Esophagus (tissue), 2 donors: ENCODE measurements at regions not wholly inside any gene's neighbourhood (a gene's known extent, or its start where the extent isn't known, plus 50 kb on each side); places are given as distances from the start of the nearest gene placed in this dataset.

Source experiments
- H3K27ac ChIP-seq, 2 donors: one replicate each; pipeline ENCODE4 v1.5.1; 2013; ENCODE audit warnings: low read depth in 2 of 2, mild to moderate bottlenecking in 2 of 2, inconsistent platforms in 1 of 2, low read length in 1 of 2, moderate library complexity in 1 of 2
- H3K27me3 ChIP-seq, 2 donors: one replicate each; pipeline ENCODE4 v1.6.1; 2013; ENCODE audit warnings: low read length in 2 of 2, control low read depth in 1 of 2, mild to moderate bottlenecking in 1 of 2; ENCODE audit not compliant: insufficient read depth in 2 of 2, control insufficient read depth in 1 of 2
- H3K36me3 ChIP-seq, 2 donors: one replicate each; pipeline ENCODE4 v1.6.1; 2013; ENCODE audit warnings: low read length in 1 of 2; ENCODE audit not compliant: control insufficient read depth in 2 of 2, insufficient read depth in 2 of 2
- H3K4me1 ChIP-seq, 2 donors: one replicate each; pipeline ENCODE4 v1.6.1; 2013; ENCODE audit warnings: low read length in 1 of 2; ENCODE audit not compliant: control insufficient read depth in 2 of 2, insufficient read depth in 2 of 2
- H3K4me3 ChIP-seq, 2 donors: one replicate each; pipeline ENCODE4 v1.5.1; 2013; ENCODE audit warnings: low read length in 2 of 2, mild to moderate bottlenecking in 2 of 2, low read depth in 1 of 2, moderate library complexity in 1 of 2
- H3K9me3 ChIP-seq, 2 donors: one replicate each; pipeline ENCODE4 v1.6.1; 2013; ENCODE audit warnings: mild to moderate bottlenecking in 2 of 2, low read depth in 1 of 2, low read length in 1 of 2, moderate library complexity in 1 of 2; ENCODE audit not compliant: control insufficient read depth in 2 of 2, insufficient read depth in 1 of 2
- WGBS, 2 donors: extraction: QIAGEN DNeasy Blood & Tissue Kit; methylation state at CpG; one replicate each; pipeline ENCODE4 v1.1.7; 2013; 5-methylcytosine and 5-hydroxymethylcytosine counted together
- donor health status: healthy with polysubstance abuse.
- donor health status: Bipolar disorder and iron deficiency.

- no peaks in the 10 kb centered on the region for H3K9me3 ChIP-seq
- no peaks in the 10 kb centered on the region for H3K36me3 ChIP-seq
- no peak overlapping the region for H3K27ac ChIP-seq
- H3K4me1 ChIP-seq = no peaks in the 10 kb centered on the region
- H3K4me3 ChIP-seq = no peak overlapping the region
- no peaks in the 10 kb centered on the region for H3K27me3 ChIP-seq
- 83 to 89% methylated on average over 9 of the region's 9 CpGs for WGBS, 2 donors
Measured at GRCh38 chr22:49142891-49143290, 684.8 kb downstream of the BRD1 start.

- Histone ChIP-seq H3K36me3 (no peaks in the 10 kb centered on the region), H3K27me3 (no peaks in the 10 kb centered on the region), H3K4me3 (no peak overlapping the region), H3K9me3 (no peaks in the 10 kb centered on the region), H3K4me1 (no peaks in the 10 kb centered on the region), H3K27ac (no peak overlapping the region)
- WGBS, 2 donors = 89 to 94% methylated on average over 15 of the region's 15 CpGs
Measured at GRCh38 chr22:49142296-49142695, 685.4 kb downstream of the BRD1 start.

DNA sequence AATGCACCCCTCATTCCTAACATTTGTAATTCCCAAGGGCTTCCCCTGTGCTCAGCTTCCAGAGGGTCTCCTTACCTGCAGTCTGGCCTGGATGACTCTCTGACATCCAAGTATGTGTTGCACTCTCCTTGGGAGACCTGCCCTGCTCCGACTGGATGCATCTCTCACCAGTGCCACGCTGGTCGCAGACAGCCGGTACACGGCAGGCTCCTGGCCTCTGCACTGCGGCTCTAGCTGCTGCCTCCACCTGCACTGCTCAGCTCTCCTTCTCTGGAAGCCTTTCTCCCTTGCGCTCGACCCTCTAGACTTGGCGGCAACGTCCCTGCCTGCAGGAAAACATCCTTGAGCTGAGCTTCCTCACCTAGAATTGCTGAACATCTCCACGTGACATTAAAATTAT is 685.9 kb downstream of the BRD1 start:
- Histone ChIP-seq H3K4me3 (no peak overlapping the region), H3K36me3 (no peaks in the 10 kb centered on the region), H3K9me3 (no peaks in the 10 kb centered on the region), H3K27me3 (no peaks in the 10 kb centered on the region), H3K4me1 (no peaks in the 10 kb centered on the region), H3K27ac (no peak overlapping the region)
- whole genome bisulfite sequencing, 2 donors = 75 to 83% methylated on average over 11 of the region's 11 CpGs

DNA sequence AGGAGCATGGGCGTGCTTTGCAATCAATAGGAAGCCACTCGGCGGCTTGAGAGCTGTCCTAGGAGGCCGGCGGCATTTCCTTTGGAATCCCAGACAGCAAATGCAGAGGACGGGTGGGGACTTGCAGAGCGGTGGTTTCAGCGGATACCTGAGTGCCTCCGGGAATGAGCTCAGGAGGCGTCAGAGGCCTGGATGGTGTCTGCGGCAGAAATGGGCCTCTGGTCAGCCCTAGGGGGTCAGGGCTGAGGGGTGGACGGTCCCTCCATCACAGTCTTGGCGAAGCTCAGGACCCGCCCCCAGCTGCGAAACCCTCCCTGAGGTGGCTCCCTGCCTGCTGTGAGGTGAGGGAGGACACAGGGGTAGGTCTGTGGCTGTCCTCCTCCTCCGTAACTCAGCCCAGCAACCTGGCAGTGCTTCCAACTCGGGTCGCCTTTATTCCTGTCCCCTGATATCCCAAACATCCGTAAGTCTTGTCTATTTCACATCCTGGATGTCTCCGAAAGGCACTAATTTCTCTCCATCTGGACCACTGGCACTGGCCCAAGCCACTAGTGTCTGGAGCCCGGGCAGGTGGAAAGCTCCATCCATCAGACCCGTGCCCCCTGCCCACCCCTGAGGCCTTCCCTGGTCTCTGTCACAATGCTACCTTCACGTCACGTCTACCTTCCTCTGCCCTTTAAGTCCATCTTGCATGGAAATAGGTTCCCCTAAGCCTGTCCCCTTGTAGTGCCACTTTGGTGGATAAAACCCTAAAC is 686.6 kb downstream of the BRD1 start:
- Histone ChIP-seq H3K36me3 (no peaks in the 10 kb centered on the region), H3K9me3 (no peaks in the 10 kb centered on the region), H3K4me3 (no peak overlapping the region), H3K27ac (no peak overlapping the region), H3K4me1 (no peaks in the 10 kb centered on the region), H3K27me3 (no peaks in the 10 kb centered on the region)
- WGBS, 2 donors = 59 to 60% methylated on average over 24 of the region's 24 CpGs

- WGBS, 2 donors = 72 to 80% methylated on average over 14 to 15 of the region's 15 CpGs
- Histone ChIP-seq H3K9me3 (no peaks in the 10 kb centered on the region), H3K27ac (no peak overlapping the region), H3K27me3 (no peaks in the 10 kb centered on the region), H3K4me3 (no peak overlapping the region), H3K4me1 (no peaks in the 10 kb centered on the region), H3K36me3 (no peaks in the 10 kb centered on the region)
Measured at GRCh38 chr22:49139492-49140151, 688.1 kb downstream of the BRD1 start.

- Histone ChIP-seq H3K27me3 (no peaks in the 10 kb centered on the region), H3K4me1 (no peaks in the 10 kb centered on the region), H3K4me3 (no peak overlapping the region), H3K27ac (no peak overlapping the region), H3K36me3 (no peaks in the 10 kb centered on the region), H3K9me3 (no peaks in the 10 kb centered on the region)
- WGBS, 2 donors = 92 to 100% methylated on average over 1 of the region's 1 CpG
Measured at GRCh38 chr22:49138250-49138790, 689.4 kb downstream of the BRD1 start.

- Histone ChIP-seq H3K4me1 (no peaks in the 10 kb centered on the region), H3K36me3 (no peaks in the 10 kb centered on the region), H3K27me3 (no peaks in the 10 kb centered on the region), H3K27ac (no peak overlapping the region), H3K4me3 (no peak overlapping the region), H3K9me3 (no peaks in the 10 kb centered on the region)
- WGBS, 2 donors = 71 to 79% methylated on average over 7 of the region's 7 CpGs
Measured at GRCh38 chr22:49137206-49137840, 690.4 kb downstream of the BRD1 start.

GRCh38 chr22:49136816-49137180 is 690.9 kb downstream of the BRD1 start:
- 85 to 88% methylated on average over 9 of the region's 9 CpGs for WGBS, 2 donors
- no peaks in the 10 kb centered on the region for H3K36me3 ChIP-seq
- no peak overlapping the region for H3K27ac ChIP-seq
- no peak overlapping the region for H3K4me3 ChIP-seq
- H3K9me3 ChIP-seq = no peaks in the 10 kb centered on the region
- no peaks in the 10 kb centered on the region for H3K4me1 ChIP-seq
- H3K27me3 ChIP-seq = no peaks in the 10 kb centered on the region

GRCh38 chr22:49136041-49136815 is 691.4 kb downstream of the BRD1 start:
- no peak overlapping the region for H3K27ac ChIP-seq
- 73 to 77% methylated on average over 25 of the region's 25 CpGs for WGBS, 2 donors
- H3K4me3 ChIP-seq = no peak overlapping the region
- H3K27me3 ChIP-seq = no peaks in the 10 kb centered on the region
- no peaks in the 10 kb centered on the region for H3K9me3 ChIP-seq
- no peaks in the 10 kb centered on the region for H3K4me1 ChIP-seq
- no peaks in the 10 kb centered on the region for H3K36me3 ChIP-seq
